AG09309 (cell line): ENCODE measurements at regions not wholly inside any gene's neighbourhood (a gene's known extent, or its start where the extent isn't known, plus 50 kb on each side); places are given as distances from the start of the nearest gene placed in this dataset.

Experiments used
- DNase-seq: peaks from one replicate; pipeline ENCODE4 v3.0.0-alpha.2; 2010; ENCODE audit warnings: low read depth
- H3K4me3 ChIP-seq: 2 replicates; pipeline ENCODE4 v1.5.1; 2011; ENCODE audit warnings: mild to moderate bottlenecking, low read depth, low read length, moderate library complexity; ENCODE audit not compliant: control insufficient read depth
- TF ChIP-seq, protein P1 (sequence below): IDR thresholded peaks from 2 replicates; pipeline ENCODE4 v1.5.1; 2011; ENCODE audit warnings: mild to moderate bottlenecking, low read depth, low read length, inconsistent platforms; ENCODE audit not compliant: insufficient read depth, control insufficient read depth; ENCODE audit errors: missing control alignments

DNA sequence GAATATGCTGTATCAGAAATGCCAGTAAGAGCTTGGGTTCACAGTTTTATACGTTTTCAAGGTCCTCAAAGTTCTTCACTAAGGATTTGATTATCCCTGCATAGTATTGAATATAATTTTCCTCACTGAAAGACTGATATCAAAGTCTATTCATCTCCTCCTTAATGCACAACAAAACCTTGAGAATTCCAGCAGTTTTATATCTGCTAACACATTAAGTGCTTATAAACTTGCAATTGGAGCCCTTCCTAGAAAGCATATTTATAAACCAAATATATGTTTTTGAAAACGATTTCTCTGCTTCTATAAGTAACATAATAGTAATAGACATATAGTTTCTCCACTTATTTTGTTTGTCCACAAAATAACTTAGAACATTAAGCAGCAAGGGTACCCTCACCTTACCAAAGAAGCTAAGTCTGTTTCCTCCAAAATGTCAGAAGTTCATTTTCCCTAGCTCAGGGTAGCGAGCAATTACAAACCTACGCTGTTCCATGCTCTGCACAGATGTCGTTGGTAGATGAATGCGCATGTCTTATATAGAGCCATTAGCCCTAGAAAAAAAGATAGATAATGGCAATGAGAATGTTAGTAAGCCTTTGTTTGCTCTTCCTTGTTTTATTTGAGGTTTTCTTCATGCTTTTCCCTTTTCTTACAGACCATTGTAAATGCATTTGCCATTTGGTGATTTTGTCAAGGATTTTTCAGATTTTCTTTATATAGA, 213.2 kb downstream of the RBM43 start:
- DNase-seq = no peak
- TF ChIP-seq, protein P1, sequence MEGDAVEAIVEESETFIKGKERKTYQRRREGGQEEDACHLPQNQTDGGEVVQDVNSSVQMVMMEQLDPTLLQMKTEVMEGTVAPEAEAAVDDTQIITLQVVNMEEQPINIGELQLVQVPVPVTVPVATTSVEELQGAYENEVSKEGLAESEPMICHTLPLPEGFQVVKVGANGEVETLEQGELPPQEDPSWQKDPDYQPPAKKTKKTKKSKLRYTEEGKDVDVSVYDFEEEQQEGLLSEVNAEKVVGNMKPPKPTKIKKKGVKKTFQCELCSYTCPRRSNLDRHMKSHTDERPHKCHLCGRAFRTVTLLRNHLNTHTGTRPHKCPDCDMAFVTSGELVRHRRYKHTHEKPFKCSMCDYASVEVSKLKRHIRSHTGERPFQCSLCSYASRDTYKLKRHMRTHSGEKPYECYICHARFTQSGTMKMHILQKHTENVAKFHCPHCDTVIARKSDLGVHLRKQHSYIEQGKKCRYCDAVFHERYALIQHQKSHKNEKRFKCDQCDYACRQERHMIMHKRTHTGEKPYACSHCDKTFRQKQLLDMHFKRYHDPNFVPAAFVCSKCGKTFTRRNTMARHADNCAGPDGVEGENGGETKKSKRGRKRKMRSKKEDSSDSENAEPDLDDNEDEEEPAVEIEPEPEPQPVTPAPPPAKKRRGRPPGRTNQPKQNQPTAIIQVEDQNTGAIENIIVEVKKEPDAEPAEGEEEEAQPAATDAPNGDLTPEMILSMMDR = no peak
- no peak overlapping the region for H3K4me3 ChIP-seq

DNA sequence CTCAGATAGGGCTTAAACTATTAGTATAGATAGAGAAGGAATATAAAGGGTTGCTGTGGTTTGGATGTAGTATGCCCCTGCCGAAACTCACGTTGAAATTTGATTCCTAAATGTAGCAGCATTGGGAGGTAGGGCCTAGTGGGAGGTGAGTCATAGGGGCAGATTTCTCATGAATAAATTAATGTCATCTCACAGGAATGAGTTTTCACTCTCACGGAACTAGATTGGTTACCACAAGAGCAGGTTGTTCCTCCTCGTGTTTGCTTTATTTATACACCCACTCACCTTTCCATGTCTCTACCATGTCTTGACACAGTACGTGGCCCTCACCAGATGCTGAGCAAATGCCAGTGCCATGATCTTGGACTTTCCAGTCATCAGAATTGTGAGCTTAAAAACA, 218.2 kb downstream of the RBM43 start:
- TF ChIP-seq, protein P1 = no peak
- no peak overlapping the region for H3K4me3 ChIP-seq
- DNase-seq = no peak

DNA sequence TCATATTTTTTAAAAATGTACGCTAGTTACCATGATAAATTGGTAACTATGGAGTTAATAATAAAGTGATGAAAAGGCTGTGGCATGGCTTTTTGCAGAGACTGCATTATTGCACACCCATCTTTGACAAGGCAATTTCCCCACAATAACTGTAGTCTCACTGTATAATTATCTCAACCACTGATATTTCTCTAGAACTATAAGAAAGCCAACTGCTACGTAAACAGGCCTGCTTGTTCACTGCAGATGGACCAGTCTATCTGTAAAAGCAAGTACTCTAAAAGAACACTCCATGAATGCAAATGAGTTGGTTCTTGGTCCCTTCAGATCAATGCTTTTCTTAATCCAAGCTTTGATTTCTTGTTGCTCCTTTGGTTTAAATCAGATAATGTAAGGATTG, 218.7 kb downstream of the RBM43 start:
- no peak for DNase-seq
- TF ChIP-seq, protein P1 = no peak
- H3K4me3 ChIP-seq = no peak overlapping the region

DNA sequence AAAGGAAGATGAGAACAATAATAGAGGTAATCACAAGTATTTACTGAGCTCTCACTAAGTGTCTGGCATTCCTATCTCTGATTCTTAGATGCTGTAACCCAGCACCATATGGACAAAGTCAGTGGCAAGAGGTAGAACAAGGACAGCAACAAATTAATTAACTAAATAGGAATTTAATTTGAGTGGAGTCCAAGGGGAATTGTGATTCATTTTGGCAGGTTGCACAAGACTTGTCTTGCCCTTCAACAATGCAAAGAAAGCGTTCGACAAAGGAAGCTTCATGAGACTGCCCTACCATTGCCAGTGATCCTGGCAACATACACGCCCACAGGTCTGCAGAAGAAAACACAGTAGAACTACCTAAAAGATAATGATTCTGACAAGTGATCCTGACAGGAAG, 221.6 kb downstream of the RBM43 start:
- no peak for DNase-seq
- TF ChIP-seq, protein P1 = no peak
- H3K4me3 ChIP-seq = no peak overlapping the region

DNA sequence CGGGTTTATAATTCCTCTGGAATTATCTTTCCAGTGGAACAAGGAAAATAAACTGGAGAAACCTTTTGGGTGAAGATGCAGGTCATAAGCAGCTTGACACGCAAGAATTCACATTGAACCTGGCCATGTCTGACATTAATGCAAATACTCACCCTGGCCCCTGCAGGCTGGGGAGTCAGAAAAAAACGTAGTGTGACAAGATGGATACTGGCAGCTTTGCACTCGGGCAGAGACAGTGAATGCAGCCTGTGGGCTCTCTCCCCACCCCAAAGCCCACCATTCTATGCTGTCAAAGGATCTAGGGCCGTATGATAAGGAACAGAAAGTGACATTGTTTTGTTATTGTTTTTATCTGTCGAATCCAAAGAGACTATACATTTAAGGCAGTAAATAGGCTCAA, 223.1 kb downstream of the RBM43 start:
- no peak overlapping the region for H3K4me3 ChIP-seq
- TF ChIP-seq, protein P1 = no peak
- DNase-seq = no peak

DNA sequence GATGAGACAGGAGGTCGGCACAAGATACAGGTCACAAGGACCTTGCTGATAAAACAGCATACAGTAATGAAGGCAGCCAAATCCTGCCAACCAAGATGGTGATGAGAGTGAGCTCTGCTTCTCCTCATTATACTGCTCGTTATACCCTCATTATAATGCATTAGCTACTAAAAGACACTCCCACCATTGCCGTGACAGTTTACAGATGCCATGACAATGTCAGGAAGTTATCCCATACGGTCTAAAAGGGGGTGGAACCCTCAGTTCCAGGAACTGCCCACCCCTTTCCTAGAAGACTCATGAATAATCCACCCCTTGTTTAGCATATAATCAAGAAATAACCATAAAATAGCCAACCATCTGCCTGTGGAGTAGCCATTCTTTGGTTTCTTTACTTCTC, 224.2 kb downstream of the RBM43 start:
- DNase-seq = no peak
- TF ChIP-seq, protein P1 = no peak
- H3K4me3 ChIP-seq = no peak overlapping the region
